ENCODE measurements at regions not wholly inside any gene's neighbourhood (a gene's known extent, or its start where the extent isn't known, plus 50 kb on each side); places are given as distances from the start of the nearest gene placed in this dataset.

DNA sequence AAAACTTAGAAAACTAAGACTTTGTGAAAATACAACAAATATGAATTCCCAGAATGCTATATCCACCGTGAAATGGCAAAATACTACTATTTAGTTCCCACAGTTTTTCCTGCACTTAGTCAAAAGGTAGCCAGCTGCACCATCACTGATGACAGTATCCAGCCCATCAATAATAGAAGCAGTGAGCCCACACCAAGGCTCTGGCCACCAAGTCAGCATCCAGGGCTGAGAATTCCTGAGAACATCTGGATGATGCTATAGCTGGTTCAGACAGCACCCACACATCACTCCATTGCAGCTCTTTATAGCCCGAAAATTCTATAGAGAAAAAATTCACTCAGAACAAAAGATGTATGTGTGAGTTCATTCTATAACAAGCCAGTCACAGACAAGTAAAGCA is 159.1 kb upstream of the SPATS2L start:
- TF ChIP-seq, protein P1, sequence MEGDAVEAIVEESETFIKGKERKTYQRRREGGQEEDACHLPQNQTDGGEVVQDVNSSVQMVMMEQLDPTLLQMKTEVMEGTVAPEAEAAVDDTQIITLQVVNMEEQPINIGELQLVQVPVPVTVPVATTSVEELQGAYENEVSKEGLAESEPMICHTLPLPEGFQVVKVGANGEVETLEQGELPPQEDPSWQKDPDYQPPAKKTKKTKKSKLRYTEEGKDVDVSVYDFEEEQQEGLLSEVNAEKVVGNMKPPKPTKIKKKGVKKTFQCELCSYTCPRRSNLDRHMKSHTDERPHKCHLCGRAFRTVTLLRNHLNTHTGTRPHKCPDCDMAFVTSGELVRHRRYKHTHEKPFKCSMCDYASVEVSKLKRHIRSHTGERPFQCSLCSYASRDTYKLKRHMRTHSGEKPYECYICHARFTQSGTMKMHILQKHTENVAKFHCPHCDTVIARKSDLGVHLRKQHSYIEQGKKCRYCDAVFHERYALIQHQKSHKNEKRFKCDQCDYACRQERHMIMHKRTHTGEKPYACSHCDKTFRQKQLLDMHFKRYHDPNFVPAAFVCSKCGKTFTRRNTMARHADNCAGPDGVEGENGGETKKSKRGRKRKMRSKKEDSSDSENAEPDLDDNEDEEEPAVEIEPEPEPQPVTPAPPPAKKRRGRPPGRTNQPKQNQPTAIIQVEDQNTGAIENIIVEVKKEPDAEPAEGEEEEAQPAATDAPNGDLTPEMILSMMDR (IDR thresholded peaks at IDR 0.05; ENCODE audit: borderline replicate concordance, insufficient read depth, low read depth, low read length): no peak
- H3K4me3 ChIP-seq (ENCODE audit: low read depth, low read length): no peak overlapping the region

DNA sequence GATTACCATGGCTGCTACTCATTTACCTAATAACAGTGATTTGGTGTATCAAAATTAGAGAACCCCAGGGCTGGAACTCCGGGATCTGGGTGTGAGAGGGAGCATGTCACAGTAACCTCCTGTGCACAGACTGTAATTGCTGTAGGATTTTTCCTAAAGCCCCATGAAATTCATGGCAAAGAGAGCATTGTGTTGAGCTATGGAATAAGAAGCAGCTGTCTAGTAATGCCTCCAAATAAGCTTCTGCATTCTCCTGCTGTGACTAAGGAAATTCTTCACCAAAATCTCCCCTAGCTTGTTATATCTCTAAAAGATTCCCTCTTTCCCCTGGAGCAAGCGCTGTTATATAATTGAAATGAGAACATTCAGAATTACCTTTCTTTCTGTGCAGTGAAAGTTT is 158.1 kb upstream of the SPATS2L start:
- H3K4me3 ChIP-seq (ENCODE audit: low read depth, low read length): no peak overlapping the region
- TF ChIP-seq, protein P1 (IDR thresholded peaks at IDR 0.05; ENCODE audit: borderline replicate concordance, insufficient read depth, low read depth, low read length): no peak

DNA sequence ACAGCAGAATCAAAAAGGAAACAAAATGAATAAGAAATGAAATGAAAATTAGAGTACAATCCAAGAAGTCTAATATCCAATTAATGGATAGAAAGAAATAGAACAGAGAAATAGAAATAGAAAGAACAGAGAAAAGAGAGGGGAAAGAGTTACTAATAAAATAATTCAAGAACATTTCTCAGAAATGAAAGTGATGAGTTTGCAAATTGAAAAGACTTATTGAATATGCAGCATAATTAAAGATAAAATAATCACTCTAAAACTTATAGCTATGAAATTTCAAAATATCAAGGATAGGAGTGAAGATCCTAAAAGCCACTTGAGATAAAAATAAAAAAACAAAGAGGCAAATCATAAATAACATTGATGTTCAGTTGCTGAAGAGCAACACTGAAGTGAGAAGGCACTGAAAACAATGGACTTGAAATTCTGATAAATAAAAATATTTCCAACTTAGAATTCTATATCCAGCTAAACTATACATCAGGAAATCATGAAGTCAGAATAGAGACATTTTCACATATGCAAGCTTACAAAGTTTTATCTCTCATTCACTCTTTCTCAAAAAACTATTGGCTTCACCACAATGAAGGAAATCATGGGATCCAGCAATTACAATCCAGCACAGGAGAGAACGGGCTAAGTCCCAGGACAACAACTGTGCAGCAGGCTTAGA is 155.9 kb upstream of the SPATS2L start:
- no peak overlapping the region for H3K4me3 ChIP-seq (ENCODE audit: low read depth, low read length)
- TF ChIP-seq, protein P1 (IDR thresholded peaks at IDR 0.05; ENCODE audit: borderline replicate concordance, insufficient read depth, low read depth, low read length): no peak

DNA sequence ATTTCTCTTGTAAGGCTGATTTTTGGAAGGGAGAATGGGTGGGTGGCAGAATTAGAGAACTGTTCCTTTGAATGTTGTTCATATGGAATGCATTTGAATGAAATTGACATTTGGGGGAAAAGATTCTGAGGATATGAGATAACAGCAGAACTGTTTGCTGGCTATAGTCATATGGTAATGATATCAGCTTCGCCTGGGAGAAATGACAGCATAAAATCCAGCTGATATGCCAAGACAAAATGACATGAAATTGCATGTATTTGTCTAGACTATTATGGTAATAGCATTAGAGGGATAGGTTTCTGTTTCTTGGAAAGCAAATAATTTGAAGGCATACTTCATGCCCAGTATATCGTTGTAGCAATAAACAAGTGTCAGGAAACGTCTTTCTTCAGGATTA is 150.8 kb upstream of the SPATS2L start:
- TF ChIP-seq, protein P1 (IDR thresholded peaks at IDR 0.05; ENCODE audit: borderline replicate concordance, insufficient read depth, low read depth, low read length): no peak
- H3K4me3 ChIP-seq (ENCODE audit: low read depth, low read length): no peak overlapping the region

DNA sequence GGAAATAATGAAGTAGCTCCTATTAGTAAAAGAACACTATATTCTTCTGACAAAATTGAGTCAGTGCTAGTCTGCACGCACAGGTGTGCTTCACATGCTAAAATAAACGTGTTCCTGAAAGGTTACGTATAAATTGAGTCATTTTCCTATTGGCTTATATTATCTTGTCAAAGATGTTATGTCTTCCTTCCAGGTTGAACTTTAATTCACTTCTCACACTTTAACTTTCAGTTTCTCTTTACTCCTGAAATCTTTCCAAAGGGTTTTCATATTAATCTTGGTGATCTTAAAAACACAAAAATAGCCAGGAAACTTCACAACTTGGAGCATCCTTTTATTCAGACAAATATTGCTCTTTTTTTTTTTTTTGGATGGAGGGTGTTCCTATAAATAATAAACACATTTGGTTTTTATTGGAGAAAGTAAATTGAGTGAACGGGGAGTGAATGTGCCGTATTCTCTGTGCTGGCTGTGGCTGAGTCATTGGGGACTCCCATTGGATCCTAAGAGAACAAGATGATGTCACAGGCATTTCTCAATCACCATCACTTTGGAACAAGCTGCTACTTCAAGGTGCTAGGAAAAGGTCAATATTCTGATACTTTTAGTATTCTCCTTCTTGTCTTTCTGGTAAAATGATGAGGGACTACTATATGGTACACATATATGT is 150.2 kb upstream of the SPATS2L start:
- H3K4me3 ChIP-seq (ENCODE audit: low read depth, low read length): no peak overlapping the region
- TF ChIP-seq, protein P1 (IDR thresholded peaks at IDR 0.05; ENCODE audit: borderline replicate concordance, insufficient read depth, low read depth, low read length): no peak

DNA sequence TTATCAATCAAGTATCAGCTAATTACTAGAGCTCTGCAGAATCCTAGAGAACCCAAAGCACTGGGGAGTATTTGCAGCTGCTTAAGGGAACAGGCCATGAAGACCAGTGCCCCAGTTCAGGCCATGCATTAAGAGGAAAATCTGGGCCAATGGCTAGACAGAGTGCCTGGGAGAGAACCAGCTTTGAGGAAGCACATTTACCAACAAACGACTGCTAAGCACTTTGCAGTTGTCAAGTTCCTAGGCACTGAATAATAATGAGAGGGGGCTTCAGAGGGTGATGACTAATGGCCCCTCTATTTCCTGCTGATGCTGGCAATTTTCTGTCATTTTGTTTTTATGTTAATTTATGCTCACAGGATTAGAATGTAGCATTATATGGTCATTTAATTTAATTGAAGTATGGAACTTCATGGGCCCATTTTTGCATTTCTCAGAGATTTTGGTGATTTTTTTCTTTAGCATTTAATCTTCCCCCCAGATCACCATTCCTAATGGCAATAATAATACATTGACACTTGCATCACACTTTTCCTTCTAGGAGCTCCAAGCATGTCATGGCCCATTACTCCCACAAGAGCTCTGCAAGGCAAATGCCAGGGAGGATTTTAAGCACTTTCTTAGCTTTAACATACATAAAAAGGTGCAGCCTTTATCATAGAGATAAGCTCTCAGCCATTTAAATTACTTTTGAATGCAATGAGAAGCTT is 147.7 kb upstream of the SPATS2L start:
- TF ChIP-seq, protein P1 (IDR thresholded peaks at IDR 0.05; ENCODE audit: borderline replicate concordance, insufficient read depth, low read depth, low read length): no peak
- no peak overlapping the region for H3K4me3 ChIP-seq (ENCODE audit: low read depth, low read length)
